ENCODE measurements at regions not wholly inside any gene's neighbourhood (a gene's known extent, or its start where the extent isn't known, plus 50 kb on each side); places are given as distances from the start of the nearest gene placed in this dataset.

DNA sequence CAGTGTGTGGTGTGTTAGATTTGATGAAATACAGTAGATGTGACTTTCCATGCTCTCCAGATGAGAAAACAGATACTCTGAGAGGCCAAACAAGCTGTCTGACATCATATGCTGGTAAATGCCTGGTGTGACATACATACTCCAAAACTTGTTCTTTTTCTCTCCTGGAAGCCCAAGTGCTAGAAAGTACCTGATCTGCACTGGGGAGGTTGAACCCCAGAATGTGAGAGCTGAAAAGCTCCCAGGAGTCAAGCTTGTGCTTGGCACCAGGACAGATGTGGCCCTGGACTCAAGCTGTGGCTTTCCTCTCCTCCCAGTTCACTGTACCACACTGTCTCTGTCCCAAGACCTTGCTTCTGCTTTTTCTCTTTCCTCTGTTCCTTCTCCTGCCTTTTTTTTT lies 389.0 kb upstream of the USP24 start:
- TF ChIP-seq, protein P1, sequence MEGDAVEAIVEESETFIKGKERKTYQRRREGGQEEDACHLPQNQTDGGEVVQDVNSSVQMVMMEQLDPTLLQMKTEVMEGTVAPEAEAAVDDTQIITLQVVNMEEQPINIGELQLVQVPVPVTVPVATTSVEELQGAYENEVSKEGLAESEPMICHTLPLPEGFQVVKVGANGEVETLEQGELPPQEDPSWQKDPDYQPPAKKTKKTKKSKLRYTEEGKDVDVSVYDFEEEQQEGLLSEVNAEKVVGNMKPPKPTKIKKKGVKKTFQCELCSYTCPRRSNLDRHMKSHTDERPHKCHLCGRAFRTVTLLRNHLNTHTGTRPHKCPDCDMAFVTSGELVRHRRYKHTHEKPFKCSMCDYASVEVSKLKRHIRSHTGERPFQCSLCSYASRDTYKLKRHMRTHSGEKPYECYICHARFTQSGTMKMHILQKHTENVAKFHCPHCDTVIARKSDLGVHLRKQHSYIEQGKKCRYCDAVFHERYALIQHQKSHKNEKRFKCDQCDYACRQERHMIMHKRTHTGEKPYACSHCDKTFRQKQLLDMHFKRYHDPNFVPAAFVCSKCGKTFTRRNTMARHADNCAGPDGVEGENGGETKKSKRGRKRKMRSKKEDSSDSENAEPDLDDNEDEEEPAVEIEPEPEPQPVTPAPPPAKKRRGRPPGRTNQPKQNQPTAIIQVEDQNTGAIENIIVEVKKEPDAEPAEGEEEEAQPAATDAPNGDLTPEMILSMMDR (IDR thresholded peaks at IDR 0.05; ENCODE audit: low read length): no peak
- TF ChIP-seq EZH2 (IDR thresholded peaks at IDR 0.05; ENCODE audit: borderline replicate concordance, low read length): no peak
